HEK293 (cell line): ENCODE measurements at regions not wholly inside any gene's neighbourhood (a gene's known extent, or its start where the extent isn't known, plus 50 kb on each side); places are given as distances from the start of the nearest gene placed in this dataset.

Experiments
- CTCF ChIA-PET: fragments of 350-600 bp; formaldehyde crosslinking; extraction: SDS; loops from one replicate; lab custom pipeline; 2021; ENCODE audit warnings: antibody characterized with exemption; lab: Yijun Ruan, JAX
- POLR2A ChIA-PET: fragments of 300-600 bp; formaldehyde crosslinking; extraction: SDS; loops from one replicate; lab custom pipeline; 2020; ENCODE audit warnings: antibody characterized with exemption, inconsistent platforms; lab: Yijun Ruan, JAX
- H3K27ac ChIP-seq: fragments of 200-500 bp; sonication (Bioruptor generic); 2 replicates; pipeline ENCODE4 v1.5.1; 2014; ENCODE audit warnings: low read depth, low read length, control low read depth, inconsistent platforms; ENCODE audit errors: extremely low read depth
- H3K36me3 ChIP-seq, 2 experiments: fragments of 200-500 bp in 1 of 2; sonication (Bioruptor generic) in 1 of 2; 1 replicate in 1 of 2; 2 replicates in 1 of 2; pipeline ENCODE4 v1.5.1; 2014 to 2017; ENCODE audit warnings: inconsistent platforms in 2 of 2, low read length in 2 of 2; ENCODE audit not compliant: control insufficient read depth in 2 of 2, insufficient read depth in 1 of 2
- H3K4me1 ChIP-seq: fragments of 200-500 bp; sonication (Bioruptor generic); 2 replicates; pipeline ENCODE4 v1.5.1; 2014; ENCODE audit warnings: mild to moderate bottlenecking, low read length, inconsistent platforms; ENCODE audit not compliant: control insufficient read depth, insufficient read depth
- H3K4me3 ChIP-seq: 2 replicates; pipeline ENCODE4 v1.5.1; 2011; ENCODE audit warnings: low read depth, mild to moderate bottlenecking, control low read depth, low read length, moderate library complexity
- H3K9me3 ChIP-seq: fragments of 200-500 bp; sonication (Bioruptor generic); 2 replicates; pipeline ENCODE4 v1.5.1; 2014; ENCODE audit warnings: low read depth, low read length, inconsistent platforms; ENCODE audit not compliant: control insufficient read depth, insufficient read depth
- EGR2 ChIP-seq: fragments of 450-650 bp; formaldehyde crosslinking; IDR thresholded peaks from 2 replicates; pipeline ENCODE4 v1.5.1; 2016; ENCODE audit warnings: low read depth, missing biosample characterization, missing genetic modification characterization
- GLI2 ChIP-seq: fragments of 450-650 bp; formaldehyde crosslinking; IDR thresholded peaks from 2 replicates; pipeline ENCODE4; 2017; ENCODE audit warnings: missing biosample characterization, missing genetic modification characterization, low read depth, borderline replicate concordance
- GLI4 ChIP-seq: fragments of 450-650 bp; formaldehyde crosslinking; IDR thresholded peaks from 2 replicates; pipeline ENCODE4 v1.5.1; 2016; ENCODE audit warnings: missing biosample characterization, missing genetic modification characterization
- GLIS1 ChIP-seq: fragments of 450-650 bp; formaldehyde crosslinking; IDR thresholded peaks from 2 replicates; pipeline ENCODE4 v1.5.1; 2016; ENCODE audit warnings: missing biosample characterization, missing genetic modification characterization
- ZFP3 ChIP-seq: fragments of 450-650 bp; formaldehyde crosslinking; IDR thresholded peaks from 2 replicates; pipeline ENCODE4 v1.5.1; 2016; ENCODE audit warnings: low read depth, missing biosample characterization, missing genetic modification characterization
- ZFP69B ChIP-seq: fragments of 450-650 bp; formaldehyde crosslinking; IDR thresholded peaks from 2 replicates; pipeline ENCODE4 v1.5.1; 2016; ENCODE audit warnings: missing biosample characterization, missing genetic modification characterization
- ZNF10 ChIP-seq: fragments of 450-650 bp; formaldehyde crosslinking; IDR thresholded peaks from 2 replicates; pipeline ENCODE4 v1.5.1; 2017; ENCODE audit warnings: missing biosample characterization, missing genetic modification characterization
- ZNF133 ChIP-seq: fragments of 450-650 bp; formaldehyde crosslinking; IDR thresholded peaks from 2 replicates; pipeline ENCODE4 v1.5.1; 2016; ENCODE audit warnings: missing biosample characterization, missing genetic modification characterization
- ZNF157 ChIP-seq: fragments of 450-650 bp; formaldehyde crosslinking; IDR thresholded peaks from 2 replicates; pipeline ENCODE4 v1.5.1; 2016; ENCODE audit warnings: missing biosample characterization, missing genetic modification characterization
- ZNF248 ChIP-seq: fragments of 450-650 bp; formaldehyde crosslinking; IDR thresholded peaks from 2 replicates; pipeline ENCODE4 v1.5.1; 2017; ENCODE audit warnings: missing biosample characterization, missing genetic modification characterization
- ZNF350 ChIP-seq: fragments of 450-650 bp; formaldehyde crosslinking; IDR thresholded peaks from 2 replicates; pipeline ENCODE4 v1.5.0; 2017; ENCODE audit warnings: missing biosample characterization, mild to moderate bottlenecking, missing genetic modification characterization
- ZNF354C ChIP-seq: fragments of 450-650 bp; formaldehyde crosslinking; IDR thresholded peaks from 2 replicates; pipeline ENCODE4 v1.5.1; 2016; ENCODE audit warnings: missing biosample characterization, missing genetic modification characterization, low read depth, borderline replicate concordance
- ZNF404 ChIP-seq: fragments of 450-650 bp; formaldehyde crosslinking; IDR thresholded peaks from 2 replicates; pipeline ENCODE4 v1.5.1; 2017; ENCODE audit warnings: missing biosample characterization, missing genetic modification characterization
- ZNF433 ChIP-seq: fragments of 450-650 bp; formaldehyde crosslinking; IDR thresholded peaks from 2 replicates; pipeline ENCODE4 v1.5.1; 2016; ENCODE audit warnings: missing biosample characterization, missing genetic modification characterization, low read depth
- ZNF521 ChIP-seq: fragments of 450-650 bp; formaldehyde crosslinking; IDR thresholded peaks from 2 replicates; pipeline ENCODE4 v1.5.1; 2017; ENCODE audit warnings: missing biosample characterization, mild to moderate bottlenecking, missing genetic modification characterization
- ZNF707 ChIP-seq: fragments of 450-650 bp; formaldehyde crosslinking; IDR thresholded peaks from 2 replicates; pipeline ENCODE4 v1.5.1; 2016; ENCODE audit warnings: missing biosample characterization, missing genetic modification characterization
- ZNF768 ChIP-seq: fragments of 450-650 bp; formaldehyde crosslinking; IDR thresholded peaks from 2 replicates; pipeline ENCODE4 v1.5.1; 2018; ENCODE audit warnings: missing biosample characterization, mild to moderate bottlenecking, missing genetic modification characterization
- ZNF843 ChIP-seq: fragments of 450-650 bp; formaldehyde crosslinking; IDR thresholded peaks from 2 replicates; pipeline ENCODE4 v1.5.1; 2016; ENCODE audit warnings: missing biosample characterization, missing genetic modification characterization
- TF ChIP-seq, protein P1 (sequence below): fragments of 450-650 bp; formaldehyde crosslinking; IDR thresholded peaks from 2 replicates; pipeline ENCODE4 v1.5.1; 2016; ENCODE audit warnings: missing biosample characterization, missing genetic modification characterization
- TF ChIP-seq, protein P2 (sequence below): fragments of 450-650 bp; formaldehyde crosslinking; IDR thresholded peaks from 2 replicates; pipeline ENCODE4 v1.5.0; 2017; ENCODE audit warnings: missing biosample characterization, missing genetic modification characterization, borderline replicate concordance
- TF ChIP-seq, protein P3 (sequence below): fragments of 450-650 bp; formaldehyde crosslinking; IDR thresholded peaks from 2 replicates; pipeline ENCODE4 v1.5.1; 2017; ENCODE audit warnings: missing biosample characterization, missing genetic modification characterization
- TF ChIP-seq, protein P4 (sequence below): fragments of 450-650 bp; formaldehyde crosslinking; IDR thresholded peaks from 2 replicates; pipeline ENCODE4 v1.5.1; 2016; ENCODE audit warnings: missing biosample characterization, missing genetic modification characterization

DNA sequence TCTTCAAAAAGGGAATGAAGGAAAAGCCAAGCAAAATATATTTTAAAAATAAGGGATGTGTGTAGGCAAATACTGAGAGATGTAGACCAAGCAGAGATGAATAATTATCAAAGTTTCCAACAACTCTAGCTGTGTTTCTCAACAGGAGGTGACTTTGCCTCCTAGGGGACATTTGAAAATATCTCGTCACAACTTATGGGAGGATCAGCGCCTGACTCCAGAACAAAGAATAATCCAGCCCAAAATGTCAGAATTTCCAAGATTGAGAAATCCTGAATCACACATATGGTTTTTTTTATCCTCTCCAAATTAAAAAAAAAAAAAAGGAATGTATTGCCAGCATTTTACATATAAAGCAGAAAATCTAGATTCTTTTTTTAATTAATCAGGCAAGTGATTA is 241.2 kb upstream of the ZFP64 start (continued):
- TF ChIP-seq ZNF350 (tag by site-specific recombination) (no peak), GLI2 (tag by site-specific recombination) (no peak), ZNF521 (tag by site-specific recombination) (no peak), ZFP3 (tag by site-specific recombination) (no peak)
- TF ChIP-seq, protein P1, sequence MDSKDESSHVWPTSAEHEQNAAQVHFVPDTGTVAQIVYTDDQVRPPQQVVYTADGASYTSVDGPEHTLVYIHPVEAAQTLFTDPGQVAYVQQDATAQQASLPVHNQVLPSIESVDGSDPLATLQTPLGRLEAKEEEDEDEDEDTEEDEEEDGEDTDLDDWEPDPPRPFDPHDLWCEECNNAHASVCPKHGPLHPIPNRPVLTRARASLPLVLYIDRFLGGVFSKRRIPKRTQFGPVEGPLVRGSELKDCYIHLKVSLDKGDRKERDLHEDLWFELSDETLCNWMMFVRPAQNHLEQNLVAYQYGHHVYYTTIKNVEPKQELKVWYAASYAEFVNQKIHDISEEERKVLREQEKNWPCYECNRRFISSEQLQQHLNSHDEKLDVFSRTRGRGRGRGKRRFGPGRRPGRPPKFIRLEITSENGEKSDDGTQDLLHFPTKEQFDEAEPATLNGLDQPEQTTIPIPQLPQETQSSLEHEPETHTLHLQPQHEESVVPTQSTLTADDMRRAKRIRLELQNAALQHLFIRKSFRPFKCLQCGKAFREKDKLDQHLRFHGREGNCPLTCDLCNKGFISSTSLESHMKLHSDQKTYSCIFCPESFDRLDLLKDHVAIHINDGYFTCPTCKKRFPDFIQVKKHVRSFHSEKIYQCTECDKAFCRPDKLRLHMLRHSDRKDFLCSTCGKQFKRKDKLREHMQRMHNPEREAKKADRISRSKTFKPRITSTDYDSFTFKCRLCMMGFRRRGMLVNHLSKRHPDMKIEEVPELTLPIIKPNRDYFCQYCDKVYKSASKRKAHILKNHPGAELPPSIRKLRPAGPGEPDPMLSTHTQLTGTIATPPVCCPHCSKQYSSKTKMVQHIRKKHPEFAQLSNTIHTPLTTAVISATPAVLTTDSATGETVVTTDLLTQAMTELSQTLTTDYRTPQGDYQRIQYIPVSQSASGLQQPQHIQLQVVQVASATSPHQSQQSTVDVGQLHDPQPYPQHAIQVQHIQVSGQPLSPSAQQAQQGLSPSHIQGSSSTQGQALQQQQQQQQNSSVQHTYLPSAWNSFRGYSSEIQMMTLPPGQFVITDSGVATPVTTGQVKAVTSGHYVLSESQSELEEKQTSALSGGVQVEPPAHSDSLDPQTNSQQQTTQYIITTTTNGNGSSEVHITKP (tag by site-specific recombination) = no peak

GRCh38 chr20:52429029-52429428 is 237.4 kb upstream of the ZFP64 start:
- CTCF ChIA-PET = interaction anchor here (0.7 kb wide), 1 partner anchor 572 kb away, joined by 3 read pairs; no protein-coding TSS in a partner anchor
- H3K4me3 ChIP-seq = no peak overlapping the region
- no peak overlapping the region for H3K27ac ChIP-seq
- no peaks in the 10 kb centered on the region for H3K36me3 ChIP-seq
- no peaks in the 10 kb centered on the region for H3K4me1 ChIP-seq
- H3K9me3 ChIP-seq = no peaks in the 10 kb centered on the region
- POLR2A ChIA-PET = no interaction called here
- TF ChIP-seq ZNF707 (tag by site-specific recombination) (no peak), EGR2 (tag by site-specific recombination) (no peak)

DNA sequence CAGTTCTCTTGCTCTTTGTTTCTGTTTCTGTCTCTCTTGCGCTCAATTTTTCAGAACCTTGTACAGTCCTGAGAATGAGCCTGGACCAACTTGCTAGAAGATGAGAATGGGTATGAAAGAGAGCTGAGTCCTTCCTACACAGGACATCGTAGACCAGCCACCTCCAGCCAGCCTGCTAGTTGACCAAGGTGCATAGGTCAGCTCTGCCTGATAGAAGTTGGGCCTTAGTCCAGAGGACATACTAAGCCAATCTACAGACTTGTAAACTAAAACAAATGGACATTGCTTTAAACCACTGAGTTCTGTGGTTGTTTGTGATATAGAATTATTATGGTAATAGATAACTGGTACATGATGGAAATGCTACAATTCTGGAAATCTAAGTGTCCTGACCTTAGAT is 236.4 kb upstream of the ZFP64 start:
- no peak overlapping the region for H3K27ac ChIP-seq
- no peaks in the 10 kb centered on the region for H3K4me1 ChIP-seq
- CTCF ChIA-PET = no interaction called here
- H3K4me3 ChIP-seq = no peak overlapping the region
- H3K9me3 ChIP-seq = no peaks in the 10 kb centered on the region
- POLR2A ChIA-PET = no interaction called here
- TF ChIP-seq ZNF248 (no peak), ZNF157 (tag by site-specific recombination) (no peak), ZNF354C (tag by site-specific recombination) (no peak), ZNF404 (no peak), ZNF133 (tag by site-specific recombination) (no peak), ZNF843 (tag by site-specific recombination) (no peak), ZNF10 (tag by site-specific recombination) (no peak), GLI4 (tag by site-specific recombination) (no peak), ZFP69B (no peak), ZNF433 (tag by site-specific recombination) (no peak), ZNF768 (tag by site-specific recombination) (no peak), GLIS1 (no peak)
- TF ChIP-seq, protein P2, sequence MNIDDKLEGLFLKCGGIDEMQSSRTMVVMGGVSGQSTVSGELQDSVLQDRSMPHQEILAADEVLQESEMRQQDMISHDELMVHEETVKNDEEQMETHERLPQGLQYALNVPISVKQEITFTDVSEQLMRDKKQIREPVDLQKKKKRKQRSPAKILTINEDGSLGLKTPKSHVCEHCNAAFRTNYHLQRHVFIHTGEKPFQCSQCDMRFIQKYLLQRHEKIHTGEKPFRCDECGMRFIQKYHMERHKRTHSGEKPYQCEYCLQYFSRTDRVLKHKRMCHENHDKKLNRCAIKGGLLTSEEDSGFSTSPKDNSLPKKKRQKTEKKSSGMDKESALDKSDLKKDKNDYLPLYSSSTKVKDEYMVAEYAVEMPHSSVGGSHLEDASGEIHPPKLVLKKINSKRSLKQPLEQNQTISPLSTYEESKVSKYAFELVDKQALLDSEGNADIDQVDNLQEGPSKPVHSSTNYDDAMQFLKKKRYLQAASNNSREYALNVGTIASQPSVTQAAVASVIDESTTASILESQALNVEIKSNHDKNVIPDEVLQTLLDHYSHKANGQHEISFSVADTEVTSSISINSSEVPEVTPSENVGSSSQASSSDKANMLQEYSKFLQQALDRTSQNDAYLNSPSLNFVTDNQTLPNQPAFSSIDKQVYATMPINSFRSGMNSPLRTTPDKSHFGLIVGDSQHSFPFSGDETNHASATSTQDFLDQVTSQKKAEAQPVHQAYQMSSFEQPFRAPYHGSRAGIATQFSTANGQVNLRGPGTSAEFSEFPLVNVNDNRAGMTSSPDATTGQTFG = no peak
- TF ChIP-seq, protein P3, sequence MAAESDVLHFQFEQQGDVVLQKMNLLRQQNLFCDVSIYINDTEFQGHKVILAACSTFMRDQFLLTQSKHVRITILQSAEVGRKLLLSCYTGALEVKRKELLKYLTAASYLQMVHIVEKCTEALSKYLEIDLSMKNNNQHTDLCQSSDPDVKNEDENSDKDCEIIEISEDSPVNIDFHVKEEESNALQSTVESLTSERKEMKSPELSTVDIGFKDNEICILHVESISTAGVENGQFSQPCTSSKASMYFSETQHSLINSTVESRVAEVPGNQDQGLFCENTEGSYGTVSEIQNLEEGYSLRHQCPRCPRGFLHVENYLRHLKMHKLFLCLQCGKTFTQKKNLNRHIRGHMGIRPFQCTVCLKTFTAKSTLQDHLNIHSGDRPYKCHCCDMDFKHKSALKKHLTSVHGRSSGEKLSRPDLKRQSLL (tag by site-specific recombination) = no peak
- TF ChIP-seq, protein P4, sequence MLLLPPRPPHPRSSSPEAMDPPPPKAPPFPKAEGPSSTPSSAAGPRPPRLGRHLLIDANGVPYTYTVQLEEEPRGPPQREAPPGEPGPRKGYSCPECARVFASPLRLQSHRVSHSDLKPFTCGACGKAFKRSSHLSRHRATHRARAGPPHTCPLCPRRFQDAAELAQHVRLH (tag by site-specific recombination) = no peak
- TF ChIP-seq, all 188 proteins: peak for 0
- no peaks in the 10 kb centered on the region for H3K36me3 ChIP-seq
